MM.1S (cell line): ENCODE measurements at regions not wholly inside any gene's neighbourhood (a gene's known extent, or its start where the extent isn't known, plus 50 kb on each side); places are given as distances from the start of the nearest gene placed in this dataset.

Source experiments
- DNase-seq: peaks from one replicate; pipeline ENCODE4 v3.0.0-alpha.2; 2015
- H2AFZ ChIP-seq: fragments of 300-600 bp; sonication (generic); 2 replicates; pipeline ENCODE4 v1.6.0; 2016; ENCODE audit warnings: antibody characterized with exemption, low read length
- H3F3A ChIP-seq: fragments of 300-600 bp; sonication (generic); 2 replicates; pipeline ENCODE4 v1.6.1; 2016; ENCODE audit warnings: mild to moderate bottlenecking, antibody characterized with exemption, low read length, moderate library complexity, mixed read lengths; ENCODE audit not compliant: insufficient read depth
- H3K27ac ChIP-seq: fragments of 300-600 bp; sonication (generic); 2 replicates; pipeline ENCODE4 v1.5.1; 2016; ENCODE audit warnings: mild to moderate bottlenecking, low read length
- H3K27me3 ChIP-seq: fragments of 300-600 bp; sonication (generic); replicated peaks from 2 replicates; pipeline ENCODE4 v1.6.0; 2016; ENCODE audit warnings: low read length; ENCODE audit not compliant: insufficient read depth
- H3K36me3 ChIP-seq: fragments of 300-600 bp; sonication (generic); replicated peaks from 2 replicates; pipeline ENCODE4 v1.6.1; 2016; ENCODE audit warnings: mild to moderate bottlenecking, low read length, mixed read lengths; ENCODE audit not compliant: insufficient read depth
- H3K4me1 ChIP-seq: fragments of 300-600 bp; sonication (generic); 2 replicates; pipeline ENCODE4 v1.6.1; 2016; ENCODE audit warnings: low read length, mixed read lengths
- H3K4me2 ChIP-seq: fragments of 300-600 bp; sonication (generic); 2 replicates; pipeline ENCODE4 v1.6.0; 2016; ENCODE audit warnings: low read depth, low read length
- H3K4me3 ChIP-seq: fragments of 300-600 bp; sonication (generic); 2 replicates; pipeline ENCODE4 v1.5.1; 2016; ENCODE audit warnings: low read length, mixed read lengths
- H3K79me2 ChIP-seq: fragments of 300-600 bp; sonication (generic); 2 replicates; pipeline ENCODE4 v1.6.1; 2016; ENCODE audit warnings: mixed run types, low read length, mixed read lengths
- H3K9ac ChIP-seq: fragments of 300-600 bp; sonication (generic); 2 replicates; pipeline ENCODE4 v1.6.1; 2016; ENCODE audit warnings: low read length, mixed read lengths
- H3K9me2 ChIP-seq: fragments of 300-600 bp; sonication (generic); replicated peaks from 2 replicates; pipeline ENCODE4 v1.6.1; 2016; ENCODE audit warnings: mild to moderate bottlenecking, low read length, mixed read lengths; ENCODE audit not compliant: insufficient read depth
- H3K9me3 ChIP-seq: fragments of 300-600 bp; sonication (generic); replicated peaks from 2 replicates; pipeline ENCODE4 v1.6.1; 2016; ENCODE audit warnings: mild to moderate bottlenecking, low read length, mixed read lengths; ENCODE audit not compliant: insufficient read depth
- H4K20me1 ChIP-seq: fragments of 300-600 bp; sonication (generic); 2 replicates; pipeline ENCODE4 v1.6.1; 2016; ENCODE audit warnings: mild to moderate bottlenecking, low read length, moderate library complexity, mixed read lengths; ENCODE audit not compliant: insufficient read depth
- EZH2 ChIP-seq: fragments of 300-600 bp; sonication (generic); optimal IDR thresholded peaks from 2 replicates; pipeline ENCODE3; 2017; ENCODE audit warnings: low read depth, mild to moderate bottlenecking, antibody characterized with exemption, low read length, mixed read lengths
- EZH2phosphoT487 ChIP-seq: fragments of 300-600 bp; sonication (generic); IDR thresholded peaks from 2 replicates; pipeline ENCODE4 v1.6.1; 2018; ENCODE audit warnings: antibody characterized with exemption, low read length
- TF ChIP-seq, protein P1 (sequence below): fragments of 300-600 bp; sonication (generic); IDR thresholded peaks from 2 replicates; pipeline ENCODE4 v1.5.1; 2016; ENCODE audit warnings: antibody characterized with exemption, low read length, mixed read lengths

DNA sequence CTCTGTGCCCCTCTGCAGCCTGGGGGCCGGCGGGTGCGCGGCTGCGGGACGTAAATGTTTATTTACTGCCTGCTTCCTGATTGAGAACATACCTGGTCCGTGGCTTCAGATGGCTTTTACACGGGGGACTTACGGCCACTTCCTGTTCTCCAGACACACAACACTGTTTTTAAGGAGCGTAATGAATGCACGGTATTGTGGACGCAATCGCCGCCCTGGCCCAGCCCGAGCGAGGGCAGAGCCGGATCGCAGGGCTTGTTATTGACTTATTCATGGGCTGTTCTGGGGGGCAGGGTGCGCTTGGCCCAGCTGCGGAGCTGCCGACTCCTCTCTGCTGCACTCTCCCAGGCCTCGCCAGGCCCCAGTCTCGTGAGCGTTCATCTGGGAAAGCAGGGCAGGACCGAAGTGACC is 52.8 kb upstream of the ACTRT2 start:
- H3K27me3 ChIP-seq: peaks cover 58% of the 10 kb centered on the region
- H3K4me2 ChIP-seq: no peak overlapping the region
- H3K9ac ChIP-seq: no peak overlapping the region
- TF ChIP-seq EZH2 (no peak), EZH2phosphoT487 (no peak)
- TF ChIP-seq, protein P1, sequence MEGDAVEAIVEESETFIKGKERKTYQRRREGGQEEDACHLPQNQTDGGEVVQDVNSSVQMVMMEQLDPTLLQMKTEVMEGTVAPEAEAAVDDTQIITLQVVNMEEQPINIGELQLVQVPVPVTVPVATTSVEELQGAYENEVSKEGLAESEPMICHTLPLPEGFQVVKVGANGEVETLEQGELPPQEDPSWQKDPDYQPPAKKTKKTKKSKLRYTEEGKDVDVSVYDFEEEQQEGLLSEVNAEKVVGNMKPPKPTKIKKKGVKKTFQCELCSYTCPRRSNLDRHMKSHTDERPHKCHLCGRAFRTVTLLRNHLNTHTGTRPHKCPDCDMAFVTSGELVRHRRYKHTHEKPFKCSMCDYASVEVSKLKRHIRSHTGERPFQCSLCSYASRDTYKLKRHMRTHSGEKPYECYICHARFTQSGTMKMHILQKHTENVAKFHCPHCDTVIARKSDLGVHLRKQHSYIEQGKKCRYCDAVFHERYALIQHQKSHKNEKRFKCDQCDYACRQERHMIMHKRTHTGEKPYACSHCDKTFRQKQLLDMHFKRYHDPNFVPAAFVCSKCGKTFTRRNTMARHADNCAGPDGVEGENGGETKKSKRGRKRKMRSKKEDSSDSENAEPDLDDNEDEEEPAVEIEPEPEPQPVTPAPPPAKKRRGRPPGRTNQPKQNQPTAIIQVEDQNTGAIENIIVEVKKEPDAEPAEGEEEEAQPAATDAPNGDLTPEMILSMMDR: no peak
- no peak overlapping the region for H3K4me3 ChIP-seq
- no peaks in the 10 kb centered on the region for H3K36me3 ChIP-seq
- H2AFZ ChIP-seq: no peak overlapping the region
- no peak overlapping the region for H3K27ac ChIP-seq
- H3K79me2 ChIP-seq: no peaks in the 10 kb centered on the region
- H4K20me1 ChIP-seq: no peaks in the 10 kb centered on the region
- H3K4me1 ChIP-seq: no peaks in the 10 kb centered on the region
- H3K9me3 ChIP-seq: no peaks in the 10 kb centered on the region
- no peak for DNase-seq
- no peaks in the 10 kb centered on the region for H3K9me2 ChIP-seq
- H3F3A ChIP-seq: no peaks in the 10 kb centered on the region

DNA sequence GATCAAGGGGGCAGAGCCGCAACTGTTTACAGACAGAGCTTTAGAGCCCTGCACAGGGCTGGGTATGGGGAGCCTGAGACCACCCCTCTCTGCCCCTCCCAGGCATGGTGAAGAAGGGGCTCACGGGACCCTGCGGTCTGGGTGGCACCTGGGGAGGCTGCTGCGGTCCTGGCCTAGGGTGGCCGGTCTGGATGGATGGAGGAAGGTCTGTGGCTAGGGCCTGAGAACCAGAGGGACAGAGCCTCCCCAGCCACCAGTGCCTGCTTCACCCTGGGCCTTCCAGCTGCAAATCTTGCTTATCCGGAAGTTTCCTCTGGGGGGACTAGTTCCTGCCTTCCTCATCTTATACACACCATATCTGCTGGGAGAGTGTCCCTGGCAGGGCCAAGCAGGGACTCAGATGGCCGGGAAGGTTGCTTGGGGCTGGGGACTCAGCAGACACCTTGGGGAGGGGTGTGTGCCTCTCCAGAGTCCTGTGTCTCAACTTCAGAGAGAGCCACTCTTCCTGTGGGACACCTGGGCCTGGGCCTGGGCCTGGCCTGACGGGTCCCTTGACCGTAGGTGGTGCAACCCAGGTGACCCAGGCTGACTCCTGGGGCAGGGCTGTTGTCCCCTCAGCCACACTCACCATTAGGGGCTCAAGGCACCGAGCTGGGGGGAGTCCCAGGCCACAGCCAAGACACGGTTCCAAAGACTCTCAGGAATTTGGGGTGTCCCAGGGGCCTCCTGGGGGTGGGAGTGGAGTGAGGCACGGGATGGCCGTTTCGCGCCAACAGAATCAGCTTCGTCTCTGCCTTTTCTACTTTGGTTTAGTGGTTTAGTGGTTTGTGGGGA is 52.0 kb upstream of the ACTRT2 start:
- no peak overlapping the region for H3K4me3 ChIP-seq
- no peaks in the 10 kb centered on the region for H4K20me1 ChIP-seq
- H3K79me2 ChIP-seq: no peaks in the 10 kb centered on the region
- H3K4me2 ChIP-seq: no peak overlapping the region
- H3K27me3 ChIP-seq: peaks cover 51% of the 10 kb centered on the region
- H3K9ac ChIP-seq: no peak overlapping the region
- no peaks in the 10 kb centered on the region for H3K36me3 ChIP-seq
- no peak overlapping the region for H3K27ac ChIP-seq
- TF ChIP-seq EZH2 (no peak), EZH2phosphoT487 (no peak)
- TF ChIP-seq, protein P1: no peak
- no peaks in the 10 kb centered on the region for H3K9me2 ChIP-seq
- H3F3A ChIP-seq: no peaks in the 10 kb centered on the region
- no peaks in the 10 kb centered on the region for H3K9me3 ChIP-seq
- no peaks in the 10 kb centered on the region for H3K4me1 ChIP-seq
- no peak for DNase-seq
- no peak overlapping the region for H2AFZ ChIP-seq

DNA sequence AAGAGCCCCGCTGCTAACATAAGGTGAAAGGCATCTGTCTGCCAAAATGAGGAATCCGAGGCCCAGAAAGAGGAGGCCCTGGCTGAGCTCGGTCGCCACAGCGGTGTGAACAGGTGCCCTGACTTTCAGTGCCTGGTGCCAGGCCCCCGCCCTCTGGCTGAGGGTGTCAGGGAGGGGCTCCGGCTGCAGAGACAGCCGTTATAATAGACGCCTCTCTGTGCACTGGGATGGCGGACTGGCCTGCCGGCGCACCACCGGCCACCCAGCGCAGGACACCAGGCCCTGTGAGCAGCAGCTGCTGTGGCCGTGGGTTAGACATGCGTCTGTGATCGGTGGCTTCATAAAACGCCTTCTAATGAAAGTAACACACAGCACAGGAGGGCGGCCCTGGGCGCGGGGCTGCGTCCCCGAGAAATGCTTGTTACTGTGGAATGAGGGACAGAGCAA is 51.4 kb upstream of the ACTRT2 start:
- Histone ChIP-seq H4K20me1 (no peaks in the 10 kb centered on the region), H3K4me1 (no peaks in the 10 kb centered on the region), H3K36me3 (no peaks in the 10 kb centered on the region), H3K4me3 (no peak overlapping the region), H3K9me3 (no peaks in the 10 kb centered on the region), H3K9ac (no peak overlapping the region), H2AFZ (no peak overlapping the region), H3K4me2 (no peak overlapping the region), H3K79me2 (no peaks in the 10 kb centered on the region), H3K27ac (no peak overlapping the region), H3F3A (no peaks in the 10 kb centered on the region), H3K27me3 (peaks cover 51% of the 10 kb centered on the region), H3K9me2 (no peaks in the 10 kb centered on the region)
- no peak for TF ChIP-seq EZH2phosphoT487
- TF ChIP-seq, protein P1: no peak
- TF ChIP-seq EZH2: no peak
- DNase-seq: no peak
